Endothelial cell of umbilical vein (primary cell): ENCODE measurements at regions not wholly inside any gene's neighbourhood (a gene's known extent, or its start where the extent isn't known, plus 50 kb on each side); places are given as distances from the start of the nearest gene placed in this dataset.

Experiments
- BruUV-seq: library from RNA; stranded (reverse); fragments of 400-500 nt; replicated peaks from 2 replicates; lab custom pipeline; 2021; lab: Mats Ljungman, UMichigan
- CTCF ChIA-PET: fragments of 300-600, 350-600 bp; sonication (Branson Sonifier 250); formaldehyde crosslinking; loops from one replicate; lab custom pipeline; 2021; ENCODE audit warnings: antibody characterized with exemption, inconsistent platforms; lab: Charles Lee
- POLR2A ChIA-PET: fragments of 300-600, 350-600 bp; sonication (Branson Sonifier 250); formaldehyde crosslinking; loops from one replicate; lab custom pipeline; 2021; ENCODE audit warnings: antibody characterized with exemption, inconsistent platforms; lab: Charles Lee
- DNase-seq: peaks from one replicate; pipeline ENCODE4 v3.0.0-alpha.2; 2011; ENCODE audit warnings: low read depth, low spot score
- FAIRE-seq: peaks from 2 replicates; lab custom pipeline; 2011; peaks lifted over from hg19 to GRCh38; lab: Jason Lieb, UNC
- H2AFZ ChIP-seq: 2 replicates; pipeline ENCODE4 v1.6.0; 2012; ENCODE audit warnings: low read depth, low read length, control low read depth, inconsistent platforms
- H3K27ac ChIP-seq: 2 replicates; pipeline ENCODE4 v1.5.1; 2011; ENCODE audit warnings: low read depth, mild to moderate bottlenecking, control low read depth, low read length, moderate library complexity; ENCODE audit not compliant: insufficient read depth
- H3K27me3 ChIP-seq, 2 experiments: 2 replicates each; pipeline versions ENCODE4 v1.6.0 to v1.6.1; 2011; ENCODE audit warnings: low read length in 2 of 2, mixed read lengths in 1 of 2; ENCODE audit not compliant: control insufficient read depth in 2 of 2, insufficient read depth in 2 of 2
- H3K36me3 ChIP-seq, 2 experiments: 2 replicates in 1 of 2; 3 replicates in 1 of 2; pipeline ENCODE4 v1.5.1; 2011; ENCODE audit warnings: low read length in 2 of 2, mild to moderate bottlenecking in 1 of 2, moderate library complexity in 1 of 2; ENCODE audit not compliant: control insufficient read depth in 2 of 2, insufficient read depth in 2 of 2; ENCODE audit errors: extremely low read depth in 1 of 2
- H3K4me1 ChIP-seq: 3 replicates; pipeline ENCODE4 v1.5.1; 2011; ENCODE audit warnings: mild to moderate bottlenecking, low read length; ENCODE audit not compliant: control insufficient read depth, insufficient read depth; ENCODE audit errors: extremely low read depth
- H3K4me2 ChIP-seq: 2 replicates; pipeline ENCODE4 v1.6.1; 2011; ENCODE audit warnings: low read length, control low read depth, mixed read lengths; ENCODE audit not compliant: insufficient read depth
- H3K4me3 ChIP-seq, 3 experiments: fragments of 200-600 bp in 1 of 3; sonication (generic), shearing (Covaris generic) in 1 of 3; replicated peaks in 1 of 3; 2 replicates each; pipeline ENCODE4 v1.5.1; 2011 to 2016; ENCODE audit warnings: control low read depth in 3 of 3, low read length in 3 of 3, mild to moderate bottlenecking in 2 of 3, inconsistent platforms in 1 of 3, low read depth in 1 of 3, moderate library complexity in 1 of 3; ENCODE audit not compliant: insufficient read depth in 1 of 3
- H3K79me2 ChIP-seq: 2 replicates; pipeline ENCODE4 v1.6.0; 2012; ENCODE audit warnings: low read length, inconsistent platforms; ENCODE audit not compliant: control insufficient read depth, insufficient read depth
- H3K9ac ChIP-seq: replicated peaks from 2 replicates; pipeline ENCODE3; 2011; ENCODE audit warnings: low read length, control low read depth; ENCODE audit not compliant: insufficient read depth; ENCODE audit errors: extremely low read depth
- H3K9me1 ChIP-seq: replicated peaks from 3 replicates; pipeline ENCODE4 v1.6.0; 2011; ENCODE audit warnings: mild to moderate bottlenecking, low read length; ENCODE audit not compliant: control insufficient read depth, insufficient read depth; ENCODE audit errors: extremely low read depth
- H3K9me3 ChIP-seq: replicated peaks from 2 replicates; pipeline ENCODE4 v1.5.1; 2012; ENCODE audit warnings: low read length, inconsistent platforms; ENCODE audit not compliant: control insufficient read depth, insufficient read depth
- H4K20me1 ChIP-seq: replicated peaks from 2 replicates; pipeline ENCODE3; 2011; ENCODE audit warnings: mild to moderate bottlenecking, low read length; ENCODE audit not compliant: control insufficient read depth, insufficient read depth; ENCODE audit errors: extremely low read depth
- EZH2 ChIP-seq: IDR thresholded peaks from 2 replicates; pipeline ENCODE4 v1.6.1; 2012; ENCODE audit warnings: borderline replicate concordance, low read depth, mild to moderate bottlenecking, moderate library complexity, low read length, inconsistent platforms; ENCODE audit not compliant: severe bottlenecking
- FOS ChIP-seq: IDR thresholded peaks from 2 replicates; pipeline ENCODE4 v1.6.1; 2011; ENCODE audit warnings: mild to moderate bottlenecking, low read length, moderate library complexity, borderline replicate concordance; ENCODE audit not compliant: insufficient read depth
- GATA2 ChIP-seq: IDR thresholded peaks from 2 replicates; pipeline ENCODE4 v1.7.0; 2011; ENCODE audit warnings: low read depth, mild to moderate bottlenecking, moderate library complexity, mixed read lengths, low read length; ENCODE audit not compliant: insufficient read length, insufficient read depth
- JUN ChIP-seq: IDR thresholded peaks from 2 replicates; pipeline ENCODE4 v1.6.1; 2011; ENCODE audit warnings: borderline replicate concordance, low read depth; ENCODE audit not compliant: insufficient read length, insufficient read depth
- MYC ChIP-seq: IDR thresholded peaks from one replicate; pipeline ENCODE4 v1.6.1; 2011; ENCODE audit warnings: mild to moderate bottlenecking, low read depth, low read length
- POLR2A ChIP-seq: IDR thresholded peaks from 2 replicates; pipeline ENCODE4 v1.6.1; 2012; ENCODE audit warnings: low read depth, mild to moderate bottlenecking, control low read depth, low read length
- POLR2AphosphoS5 ChIP-seq: IDR thresholded peaks from 2 replicates; pipeline ENCODE4 v1.6.1; 2012; ENCODE audit warnings: low read depth, mild to moderate bottlenecking, control low read depth, low read length, moderate library complexity; ENCODE audit not compliant: insufficient read depth
- dilution Hi-C: fragments of 300-500 bp; cut with MboI; formaldehyde crosslinking; loops from one replicate; pipeline ENCODE4 v1.15.0; 2019; ENCODE audit warnings: low sequenced_read_pairs; ENCODE audit not compliant: extremely low pct_ligation_motif_present
- intact Hi-C: fragments of 100-400 bp; cut with micrococcal nuclease; formaldehyde crosslinking; loops from one replicate; pipeline ENCODE4 v1.10.0; 2022
- TF ChIP-seq, protein P1 (sequence below), 2 donors: IDR thresholded peaks; 1 replicate in 1 of 2; 2 replicates in 1 of 2; pipeline ENCODE4 v1.5.1; 2011; ENCODE audit warnings: low read length in 2 of 2, mild to moderate bottlenecking in 2 of 2, moderate library complexity in 2 of 2, control low read depth in 1 of 2, inconsistent platforms in 1 of 2, low read depth in 1 of 2; ENCODE audit not compliant: insufficient read depth in 1 of 2; ENCODE audit errors: extremely low read depth in 1 of 2
- TF ChIP-seq, protein P2 (sequence below): IDR thresholded peaks from 2 replicates; pipeline ENCODE4 v1.6.1; 2011; ENCODE audit not compliant: insufficient read depth, insufficient read length

DNA sequence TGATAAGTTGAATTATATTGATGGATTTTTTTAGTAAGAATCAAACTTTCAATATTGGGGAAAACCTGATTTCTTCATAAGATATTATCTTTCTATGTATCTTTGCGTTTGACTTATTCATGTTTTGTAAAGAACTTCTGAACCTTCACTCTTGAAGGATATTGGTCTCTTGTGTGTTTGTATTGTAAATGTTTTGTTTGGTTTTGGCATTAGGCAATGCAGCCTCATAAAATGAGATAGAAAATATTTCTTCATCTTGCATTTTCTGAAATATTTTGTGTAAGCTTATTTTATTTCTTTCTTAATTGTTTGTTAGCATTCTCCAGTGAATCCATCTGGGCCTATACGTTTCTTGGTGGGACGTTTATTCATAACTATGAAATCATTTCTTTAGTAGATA is 271.9 kb downstream of the RAB38 start:
- POLR2A ChIA-PET: no interaction called here
- H3K4me3 ChIP-seq: no peak overlapping the region
- no peaks in the 10 kb centered on the region for H3K4me1 ChIP-seq
- H3K9ac ChIP-seq: no peak overlapping the region
- no peaks in the 10 kb centered on the region for H3K9me3 ChIP-seq
- no peak overlapping the region for H3K4me2 ChIP-seq
- dilution Hi-C loops (no loop called here), intact Hi-C loops (no loop called here)
- no TSS peak for BruUV-seq
- TF ChIP-seq POLR2AphosphoS5 (no peak), FOS (no peak), JUN (no peak), GATA2 (no peak), MYC (no peak), POLR2A (no peak), EZH2 (no peak)
- TF ChIP-seq, protein P1, sequence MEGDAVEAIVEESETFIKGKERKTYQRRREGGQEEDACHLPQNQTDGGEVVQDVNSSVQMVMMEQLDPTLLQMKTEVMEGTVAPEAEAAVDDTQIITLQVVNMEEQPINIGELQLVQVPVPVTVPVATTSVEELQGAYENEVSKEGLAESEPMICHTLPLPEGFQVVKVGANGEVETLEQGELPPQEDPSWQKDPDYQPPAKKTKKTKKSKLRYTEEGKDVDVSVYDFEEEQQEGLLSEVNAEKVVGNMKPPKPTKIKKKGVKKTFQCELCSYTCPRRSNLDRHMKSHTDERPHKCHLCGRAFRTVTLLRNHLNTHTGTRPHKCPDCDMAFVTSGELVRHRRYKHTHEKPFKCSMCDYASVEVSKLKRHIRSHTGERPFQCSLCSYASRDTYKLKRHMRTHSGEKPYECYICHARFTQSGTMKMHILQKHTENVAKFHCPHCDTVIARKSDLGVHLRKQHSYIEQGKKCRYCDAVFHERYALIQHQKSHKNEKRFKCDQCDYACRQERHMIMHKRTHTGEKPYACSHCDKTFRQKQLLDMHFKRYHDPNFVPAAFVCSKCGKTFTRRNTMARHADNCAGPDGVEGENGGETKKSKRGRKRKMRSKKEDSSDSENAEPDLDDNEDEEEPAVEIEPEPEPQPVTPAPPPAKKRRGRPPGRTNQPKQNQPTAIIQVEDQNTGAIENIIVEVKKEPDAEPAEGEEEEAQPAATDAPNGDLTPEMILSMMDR (IDR thresholded peaks at IDR 0.05; ENCODE audit: extremely low read depth in 1 of 2, insufficient read depth in 1 of 2, low read depth in 1 of 2, low read length in 2 of 2): no peak
- TF ChIP-seq, protein P2, sequence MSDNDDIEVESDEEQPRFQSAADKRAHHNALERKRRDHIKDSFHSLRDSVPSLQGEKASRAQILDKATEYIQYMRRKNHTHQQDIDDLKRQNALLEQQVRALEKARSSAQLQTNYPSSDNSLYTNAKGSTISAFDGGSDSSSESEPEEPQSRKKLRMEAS: no peak
- CTCF ChIA-PET: no interaction called here
- no peak overlapping the region for H2AFZ ChIP-seq
- H3K27me3 ChIP-seq: no peaks in the 10 kb centered on the region
- no peaks in the 10 kb centered on the region for H3K79me2 ChIP-seq
- no peaks in the 10 kb centered on the region for H4K20me1 ChIP-seq
- H3K27ac ChIP-seq: no peak overlapping the region
- no peak for DNase-seq
- no peak for FAIRE-seq
- H3K36me3 ChIP-seq: no peaks in the 10 kb centered on the region
- H3K9me1 ChIP-seq: no peaks in the 10 kb centered on the region
